ENCODE measurements at regions not wholly inside any gene's neighbourhood (a gene's known extent, or its start where the extent isn't known, plus 50 kb on each side); places are given as distances from the start of the nearest gene placed in this dataset.
"Not testable (repeated sequence)": the region's sequence is repeated elsewhere in the genome, so short reads cannot be mapped to it uniquely, and the experiment has no call there.

DNA sequence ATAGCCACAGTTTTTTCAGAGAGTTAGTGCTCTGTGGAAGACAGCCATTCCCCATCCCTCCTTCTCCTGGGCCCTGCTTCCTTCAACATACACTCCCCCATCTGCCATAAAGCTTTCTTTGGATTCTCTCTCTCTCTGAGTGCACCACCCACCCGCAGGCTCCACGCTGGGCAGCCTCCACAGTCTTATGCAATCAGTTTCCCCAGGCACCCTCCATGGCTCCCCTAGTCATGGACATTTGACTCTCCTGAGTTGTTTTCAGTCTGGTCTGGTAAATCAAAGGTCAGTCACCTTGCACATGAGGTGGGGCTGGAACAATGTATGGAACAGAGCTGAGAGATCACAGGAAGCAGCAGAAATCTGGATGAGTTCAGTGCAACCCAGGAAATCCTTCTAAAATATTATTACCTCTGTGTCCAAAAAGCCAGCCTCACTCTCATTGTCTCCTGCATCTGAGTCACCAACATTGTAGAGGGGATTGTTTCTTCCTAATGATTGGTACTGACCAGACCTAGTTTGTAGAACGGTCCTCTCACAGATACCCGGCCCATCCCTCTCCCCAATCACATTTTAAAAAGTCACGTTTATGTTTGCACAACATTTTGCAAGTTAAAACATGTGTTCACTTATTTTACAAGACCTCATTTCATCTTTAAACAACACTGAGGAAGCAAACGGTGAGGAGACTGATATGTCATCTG is 70.1 kb downstream of the CYCS start:
- no peak overlapping the region for H3K27ac ChIP-seq (ENCODE audit: poor library complexity, severe bottlenecking)
- peak; percentile 44; the same call in 2 of the 3 replicates for ATAC-seq (ENCODE audit: low read depth)
- H3K9me3 ChIP-seq (ENCODE audit: severe bottlenecking), result no peaks in the 10 kb centered on the region
- H3K4me3 ChIP-seq (ENCODE audit: severe bottlenecking), result no peak overlapping the region
- DNase-seq (ENCODE audit: low spot score), result no peak
- TF ChIP-seq, protein P1, sequence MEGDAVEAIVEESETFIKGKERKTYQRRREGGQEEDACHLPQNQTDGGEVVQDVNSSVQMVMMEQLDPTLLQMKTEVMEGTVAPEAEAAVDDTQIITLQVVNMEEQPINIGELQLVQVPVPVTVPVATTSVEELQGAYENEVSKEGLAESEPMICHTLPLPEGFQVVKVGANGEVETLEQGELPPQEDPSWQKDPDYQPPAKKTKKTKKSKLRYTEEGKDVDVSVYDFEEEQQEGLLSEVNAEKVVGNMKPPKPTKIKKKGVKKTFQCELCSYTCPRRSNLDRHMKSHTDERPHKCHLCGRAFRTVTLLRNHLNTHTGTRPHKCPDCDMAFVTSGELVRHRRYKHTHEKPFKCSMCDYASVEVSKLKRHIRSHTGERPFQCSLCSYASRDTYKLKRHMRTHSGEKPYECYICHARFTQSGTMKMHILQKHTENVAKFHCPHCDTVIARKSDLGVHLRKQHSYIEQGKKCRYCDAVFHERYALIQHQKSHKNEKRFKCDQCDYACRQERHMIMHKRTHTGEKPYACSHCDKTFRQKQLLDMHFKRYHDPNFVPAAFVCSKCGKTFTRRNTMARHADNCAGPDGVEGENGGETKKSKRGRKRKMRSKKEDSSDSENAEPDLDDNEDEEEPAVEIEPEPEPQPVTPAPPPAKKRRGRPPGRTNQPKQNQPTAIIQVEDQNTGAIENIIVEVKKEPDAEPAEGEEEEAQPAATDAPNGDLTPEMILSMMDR (IDR thresholded peaks at IDR 0.05; ENCODE audit: poor library complexity, severe bottlenecking), result no peak
- peaks cover 7% of the 10 kb centered on the region for H3K4me1 ChIP-seq (ENCODE audit: insufficient read depth, poor library complexity, severe bottlenecking)
- no peaks in the 10 kb centered on the region for H3K27me3 ChIP-seq (ENCODE audit: insufficient read depth, poor library complexity, severe bottlenecking)
- no peaks in the 10 kb centered on the region for H3K36me3 ChIP-seq (ENCODE audit: low read depth)

DNA sequence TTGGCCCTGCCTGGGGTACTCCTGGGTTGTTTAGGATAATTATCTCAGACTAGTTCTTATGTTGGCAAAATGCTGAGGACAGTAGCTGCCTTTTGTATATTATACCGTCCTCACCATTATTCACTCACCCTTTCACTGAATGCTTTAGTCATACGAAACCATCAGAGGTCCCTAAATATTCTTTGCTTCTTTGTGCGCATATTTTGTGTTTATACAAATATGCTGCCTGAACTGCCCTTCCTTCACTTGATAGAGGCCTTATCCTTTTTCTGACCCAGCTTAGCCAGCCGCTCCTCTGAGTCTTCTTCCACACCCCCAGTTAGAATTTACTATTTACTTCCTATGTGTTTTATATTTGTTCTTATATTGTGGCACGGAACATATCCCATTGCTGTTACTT is 70.2 kb upstream of the OSBPL3 start:
- peaks cover 4% of the 10 kb centered on the region for H3K4me1 ChIP-seq (ENCODE audit: insufficient read depth, poor library complexity, severe bottlenecking)
- H3K36me3 ChIP-seq (ENCODE audit: low read depth), result no peaks in the 10 kb centered on the region
- DNase-seq (ENCODE audit: low spot score) (no peak), ATAC-seq (ENCODE audit: low read depth) (no peak)
- TF ChIP-seq, protein P1 (IDR thresholded peaks at IDR 0.05; ENCODE audit: poor library complexity, severe bottlenecking), result no peak
- no peaks in the 10 kb centered on the region for H3K9me3 ChIP-seq (ENCODE audit: severe bottlenecking)
- no peaks in the 10 kb centered on the region for H3K27me3 ChIP-seq (ENCODE audit: insufficient read depth, poor library complexity, severe bottlenecking)
- no peak overlapping the region for H3K4me3 ChIP-seq (ENCODE audit: severe bottlenecking)
- no peak overlapping the region for H3K27ac ChIP-seq (ENCODE audit: poor library complexity, severe bottlenecking)

DNA sequence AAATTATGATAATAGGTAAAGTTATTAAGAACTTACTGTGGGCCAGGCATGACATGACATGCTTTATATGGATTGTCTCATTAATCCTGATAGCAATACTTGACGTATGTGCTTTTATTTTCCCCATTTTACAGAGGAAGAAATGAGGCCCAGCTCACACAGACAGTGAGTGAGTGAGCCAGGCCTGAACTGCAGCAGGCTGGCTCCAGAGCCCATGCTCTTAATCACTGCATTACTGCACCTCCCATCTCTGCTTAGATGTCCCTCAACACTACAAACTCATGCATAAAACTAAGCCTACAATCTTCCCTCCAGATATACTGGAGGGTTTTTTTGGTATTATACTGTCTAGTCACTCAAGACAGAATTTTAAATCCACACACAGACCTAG is 68.5 kb upstream of the OSBPL3 start:
- no peaks in the 10 kb centered on the region for H3K36me3 ChIP-seq (ENCODE audit: low read depth)

DNA sequence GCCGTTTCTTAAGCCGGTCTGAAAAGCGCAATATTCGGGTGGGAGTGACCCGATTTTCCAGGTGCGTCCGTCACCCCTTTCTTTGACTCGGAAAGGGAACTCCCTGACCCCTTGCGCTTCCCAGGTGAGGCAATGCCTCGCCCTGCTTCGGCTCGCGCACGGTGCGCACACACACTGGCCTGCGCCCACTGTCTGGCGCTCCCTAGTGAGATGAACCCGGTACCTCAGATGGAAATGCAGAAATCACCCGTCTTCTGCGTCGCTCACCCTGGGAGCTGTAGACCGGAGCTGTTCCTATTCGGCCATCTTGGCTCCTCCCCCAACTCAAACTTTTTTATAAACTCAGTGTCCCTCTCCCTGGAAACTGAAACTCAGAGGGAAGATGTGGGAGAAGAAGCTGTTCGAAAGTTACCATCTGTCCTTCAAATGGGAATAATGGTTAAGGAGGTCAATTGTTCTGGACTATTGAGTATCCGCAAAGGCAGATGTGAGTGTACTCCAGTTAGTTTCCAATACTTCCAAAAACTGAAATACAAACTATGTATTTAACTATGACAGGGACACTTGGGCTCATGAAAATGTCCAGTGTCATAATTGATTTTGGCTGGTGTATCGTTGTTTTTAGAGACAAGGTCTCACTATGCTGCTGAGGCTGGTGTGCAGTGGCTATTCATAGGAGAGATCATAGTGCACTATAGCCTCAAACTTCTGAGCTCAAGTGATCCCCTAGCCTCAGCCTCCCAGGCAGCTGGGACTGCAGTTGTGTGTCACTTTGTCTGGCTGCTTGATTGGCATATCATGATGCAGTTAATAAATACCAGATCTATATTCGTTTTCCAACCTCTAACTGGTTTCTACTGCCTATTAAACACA is 67.8 kb upstream of the OSBPL3 start:
- not testable (repeated sequence) for H3K9me3 ChIP-seq (ENCODE audit: severe bottlenecking); H3K27me3 ChIP-seq (ENCODE audit: insufficient read depth, poor library complexity, severe bottlenecking); H3K27ac ChIP-seq (ENCODE audit: poor library complexity, severe bottlenecking); DNase-seq (ENCODE audit: low spot score); H3K4me1 ChIP-seq (ENCODE audit: insufficient read depth, poor library complexity, severe bottlenecking); ATAC-seq (ENCODE audit: low read depth); H3K4me3 ChIP-seq (ENCODE audit: severe bottlenecking); H3K36me3 ChIP-seq (ENCODE audit: low read depth)
- TF ChIP-seq, protein P1 (IDR thresholded peaks at IDR 0.05; ENCODE audit: poor library complexity, severe bottlenecking), result peak; percentile 12

More for the DNA sequence above, 68.5 kb upstream of the OSBPL3 start:
- H3K9me3 ChIP-seq (ENCODE audit: severe bottlenecking), result no peaks in the 10 kb centered on the region
- TF ChIP-seq, protein P1 (IDR thresholded peaks at IDR 0.05; ENCODE audit: poor library complexity, severe bottlenecking), result no peak
- no peak for ATAC-seq (ENCODE audit: low read depth)
- no peak overlapping the region for H3K27ac ChIP-seq (ENCODE audit: poor library complexity, severe bottlenecking)
- no peaks in the 10 kb centered on the region for H3K27me3 ChIP-seq (ENCODE audit: insufficient read depth, poor library complexity, severe bottlenecking)
- no peak overlapping the region for H3K4me3 ChIP-seq (ENCODE audit: severe bottlenecking)
- no peak for DNase-seq (ENCODE audit: low spot score)
- no peaks in the 10 kb centered on the region for H3K4me1 ChIP-seq (ENCODE audit: insufficient read depth, poor library complexity, severe bottlenecking)
